ENCODE measurements at regions not wholly inside any gene's neighbourhood (a gene's known extent, or its start where the extent isn't known, plus 50 kb on each side); places are given as distances from the start of the nearest gene placed in this dataset.

DNA sequence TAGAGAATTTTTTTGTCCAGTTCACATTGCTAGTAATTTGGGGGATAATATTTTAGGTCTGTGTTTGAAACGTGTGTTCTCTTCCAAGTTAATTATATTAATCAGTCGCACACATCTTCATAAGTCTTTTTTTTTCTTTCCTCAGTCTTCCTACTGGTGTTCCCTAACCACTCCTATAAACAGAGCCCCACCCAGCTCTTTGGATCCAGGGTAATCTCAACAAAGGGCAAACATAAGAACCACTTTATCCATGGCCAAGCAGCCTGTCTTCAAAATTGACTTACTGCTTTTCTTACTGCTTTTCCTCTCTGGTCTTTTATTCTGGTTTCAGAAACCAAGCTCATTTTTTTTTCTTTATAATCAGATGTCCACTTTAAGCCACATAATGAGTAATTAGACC lies 266.8 kb upstream of the NECTIN3 start:
- TF ChIP-seq CEBPB (IDR thresholded peaks at IDR 0.05) (no peak), NFIC (IDR thresholded peaks at IDR 0.05) (no peak), RAD21 (IDR thresholded peaks at IDR 0.05; ENCODE audit: low read depth) (no peak), EP300 (IDR thresholded peaks at IDR 0.05; ENCODE audit: borderline replicate concordance) (no peak), YY1 (IDR thresholded peaks at IDR 0.05; ENCODE audit: low read depth) (no peak), TAF1 (IDR thresholded peaks at IDR 0.05; ENCODE audit: low read depth) (no peak), EGR1 (IDR thresholded peaks at IDR 0.05) (no peak), TEAD4 (IDR thresholded peaks at IDR 0.05) (no peak), ZBTB7A (IDR thresholded peaks at IDR 0.05; ENCODE audit: low read depth) (no peak), CREB1 (IDR thresholded peaks at IDR 0.05; ENCODE audit: low read depth) (no peak), TCF12 (IDR thresholded peaks at IDR 0.05; ENCODE audit: low read depth) (no peak), FOXM1 (IDR thresholded peaks at IDR 0.05; ENCODE audit: borderline replicate concordance, low read depth) (no peak)
- TF ChIP-seq, protein P1, sequence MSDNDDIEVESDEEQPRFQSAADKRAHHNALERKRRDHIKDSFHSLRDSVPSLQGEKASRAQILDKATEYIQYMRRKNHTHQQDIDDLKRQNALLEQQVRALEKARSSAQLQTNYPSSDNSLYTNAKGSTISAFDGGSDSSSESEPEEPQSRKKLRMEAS (IDR thresholded peaks at IDR 0.05), result no peak
- TF ChIP-seq, protein P2, sequence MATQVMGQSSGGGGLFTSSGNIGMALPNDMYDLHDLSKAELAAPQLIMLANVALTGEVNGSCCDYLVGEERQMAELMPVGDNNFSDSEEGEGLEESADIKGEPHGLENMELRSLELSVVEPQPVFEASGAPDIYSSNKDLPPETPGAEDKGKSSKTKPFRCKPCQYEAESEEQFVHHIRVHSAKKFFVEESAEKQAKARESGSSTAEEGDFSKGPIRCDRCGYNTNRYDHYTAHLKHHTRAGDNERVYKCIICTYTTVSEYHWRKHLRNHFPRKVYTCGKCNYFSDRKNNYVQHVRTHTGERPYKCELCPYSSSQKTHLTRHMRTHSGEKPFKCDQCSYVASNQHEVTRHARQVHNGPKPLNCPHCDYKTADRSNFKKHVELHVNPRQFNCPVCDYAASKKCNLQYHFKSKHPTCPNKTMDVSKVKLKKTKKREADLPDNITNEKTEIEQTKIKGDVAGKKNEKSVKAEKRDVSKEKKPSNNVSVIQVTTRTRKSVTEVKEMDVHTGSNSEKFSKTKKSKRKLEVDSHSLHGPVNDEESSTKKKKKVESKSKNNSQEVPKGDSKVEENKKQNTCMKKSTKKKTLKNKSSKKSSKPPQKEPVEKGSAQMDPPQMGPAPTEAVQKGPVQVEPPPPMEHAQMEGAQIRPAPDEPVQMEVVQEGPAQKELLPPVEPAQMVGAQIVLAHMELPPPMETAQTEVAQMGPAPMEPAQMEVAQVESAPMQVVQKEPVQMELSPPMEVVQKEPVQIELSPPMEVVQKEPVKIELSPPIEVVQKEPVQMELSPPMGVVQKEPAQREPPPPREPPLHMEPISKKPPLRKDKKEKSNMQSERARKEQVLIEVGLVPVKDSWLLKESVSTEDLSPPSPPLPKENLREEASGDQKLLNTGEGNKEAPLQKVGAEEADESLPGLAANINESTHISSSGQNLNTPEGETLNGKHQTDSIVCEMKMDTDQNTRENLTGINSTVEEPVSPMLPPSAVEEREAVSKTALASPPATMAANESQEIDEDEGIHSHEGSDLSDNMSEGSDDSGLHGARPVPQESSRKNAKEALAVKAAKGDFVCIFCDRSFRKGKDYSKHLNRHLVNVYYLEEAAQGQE (IDR thresholded peaks at IDR 0.05; ENCODE audit: low read depth), result no peak
- TF ChIP-seq, protein P3, sequence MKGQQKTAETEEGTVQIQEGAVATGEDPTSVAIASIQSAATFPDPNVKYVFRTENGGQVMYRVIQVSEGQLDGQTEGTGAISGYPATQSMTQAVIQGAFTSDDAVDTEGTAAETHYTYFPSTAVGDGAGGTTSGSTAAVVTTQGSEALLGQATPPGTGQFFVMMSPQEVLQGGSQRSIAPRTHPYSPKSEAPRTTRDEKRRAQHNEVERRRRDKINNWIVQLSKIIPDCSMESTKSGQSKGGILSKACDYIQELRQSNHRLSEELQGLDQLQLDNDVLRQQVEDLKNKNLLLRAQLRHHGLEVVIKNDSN (IDR thresholded peaks at IDR 0.05), result no peak

DNA sequence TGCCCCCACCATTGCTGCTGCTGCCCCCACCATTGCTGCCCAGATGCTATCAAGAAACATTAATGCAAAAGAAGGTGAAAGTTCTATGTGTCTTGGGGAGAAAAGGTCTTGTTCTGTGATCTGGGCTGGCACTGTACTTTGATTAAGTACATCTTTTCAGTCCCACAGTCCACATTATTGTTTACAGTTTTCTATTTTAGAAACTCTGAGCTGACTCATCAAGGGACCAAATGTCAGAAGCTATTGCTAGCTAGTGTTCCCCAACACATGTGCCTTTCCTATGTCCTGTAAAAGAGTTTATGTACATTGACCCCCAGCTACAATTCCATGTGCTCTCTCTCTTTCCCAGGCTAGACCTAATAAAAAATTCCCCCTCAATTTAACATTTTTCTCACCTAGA lies 264.7 kb upstream of the NECTIN3 start:
- TF ChIP-seq EGR1 (IDR thresholded peaks at IDR 0.05), result no peak
- no peak for TF ChIP-seq TEAD4 (IDR thresholded peaks at IDR 0.05)

DNA sequence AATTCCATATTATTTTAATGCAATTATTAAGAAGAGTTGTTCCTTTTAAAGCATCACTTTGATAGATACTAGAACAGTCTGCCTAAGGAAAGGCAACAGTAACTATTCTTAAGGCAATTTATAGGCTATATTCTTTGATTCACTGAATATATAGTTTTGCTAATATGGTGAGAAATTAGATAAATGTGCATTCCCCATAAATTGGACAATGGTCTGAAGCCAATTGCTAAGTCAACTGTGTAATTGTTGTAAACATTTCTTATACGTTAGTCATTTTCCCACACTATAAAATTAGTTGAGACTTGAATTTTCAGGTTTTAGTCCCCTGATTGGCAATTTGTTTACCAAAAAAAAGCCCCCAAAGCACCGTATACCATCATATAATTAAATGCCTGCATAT lies 263.0 kb upstream of the NECTIN3 start:
- TF ChIP-seq CREB1 (IDR thresholded peaks at IDR 0.05; ENCODE audit: low read depth), result no peak
- TF ChIP-seq FOXM1 (IDR thresholded peaks at IDR 0.05; ENCODE audit: borderline replicate concordance, low read depth), result no peak
- TF ChIP-seq EP300 (IDR thresholded peaks at IDR 0.05; ENCODE audit: borderline replicate concordance), result no peak
- TF ChIP-seq CEBPB (IDR thresholded peaks at IDR 0.05), result no peak
- TF ChIP-seq ZBTB7A (IDR thresholded peaks at IDR 0.05; ENCODE audit: low read depth), result no peak
- TF ChIP-seq, protein P3 (IDR thresholded peaks at IDR 0.05), result no peak
- no peak for TF ChIP-seq EGR1 (IDR thresholded peaks at IDR 0.05)
- TF ChIP-seq TCF12 (IDR thresholded peaks at IDR 0.05; ENCODE audit: low read depth), result no peak
- TF ChIP-seq TAF1 (IDR thresholded peaks at IDR 0.05; ENCODE audit: low read depth), result no peak
- TF ChIP-seq TEAD4 (IDR thresholded peaks at IDR 0.05), result no peak
- TF ChIP-seq, protein P1 (IDR thresholded peaks at IDR 0.05), result no peak
- TF ChIP-seq YY1 (IDR thresholded peaks at IDR 0.05; ENCODE audit: low read depth), result no peak
- TF ChIP-seq RAD21 (IDR thresholded peaks at IDR 0.05; ENCODE audit: low read depth), result no peak
- TF ChIP-seq, protein P2 (IDR thresholded peaks at IDR 0.05; ENCODE audit: low read depth), result no peak
- TF ChIP-seq NFIC (IDR thresholded peaks at IDR 0.05), result no peak

DNA sequence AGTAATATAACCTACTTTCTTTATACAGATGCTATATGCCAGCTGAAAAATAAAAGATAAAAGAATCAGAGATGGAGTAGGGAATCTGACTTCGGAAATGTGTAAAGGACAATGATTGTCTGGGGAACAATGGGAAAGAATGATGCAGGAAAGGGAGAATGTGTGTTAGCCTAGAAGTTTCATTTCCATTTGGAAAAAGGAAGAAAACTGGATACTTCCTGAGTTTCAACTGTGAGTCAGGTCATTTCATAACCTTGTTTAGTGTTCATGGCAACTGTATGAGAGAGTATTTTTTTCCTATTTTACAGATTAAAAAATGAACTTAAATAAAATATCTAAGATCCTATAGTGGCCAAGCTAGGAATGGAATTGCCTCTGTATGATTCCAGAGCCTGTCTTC lies 261.3 kb upstream of the NECTIN3 start:
- TF ChIP-seq, protein P1 (IDR thresholded peaks at IDR 0.05), result no peak
- TF ChIP-seq, protein P2 (IDR thresholded peaks at IDR 0.05; ENCODE audit: low read depth), result no peak
- TF ChIP-seq RAD21 (IDR thresholded peaks at IDR 0.05; ENCODE audit: low read depth) (no peak), YY1 (IDR thresholded peaks at IDR 0.05; ENCODE audit: low read depth) (no peak), CEBPB (IDR thresholded peaks at IDR 0.05) (no peak), EGR1 (IDR thresholded peaks at IDR 0.05) (no peak), FOXM1 (IDR thresholded peaks at IDR 0.05; ENCODE audit: borderline replicate concordance, low read depth) (no peak)

DNA sequence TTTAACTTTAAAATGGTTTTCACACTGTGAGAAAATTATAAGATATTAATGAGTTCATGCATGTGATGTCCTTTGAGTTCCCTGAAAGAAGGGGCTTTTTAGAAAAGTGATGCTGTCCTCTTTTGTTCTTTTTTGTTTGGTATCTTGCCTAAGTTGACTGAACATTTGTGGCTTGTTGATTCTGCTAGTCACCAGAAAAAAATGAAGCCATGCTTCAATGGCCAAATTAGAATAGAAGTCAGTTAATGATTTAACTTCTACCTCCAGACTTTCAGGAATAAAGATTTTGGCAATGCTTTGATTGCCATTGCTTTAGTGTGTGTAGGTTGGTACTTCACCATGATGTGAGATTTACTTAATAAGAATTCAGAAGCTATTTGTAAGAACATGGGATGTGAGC lies 260.6 kb upstream of the NECTIN3 start:
- no peak for TF ChIP-seq CREB1 (IDR thresholded peaks at IDR 0.05; ENCODE audit: low read depth)
- no peak for TF ChIP-seq TEAD4 (IDR thresholded peaks at IDR 0.05)
- no peak for TF ChIP-seq EP300 (IDR thresholded peaks at IDR 0.05; ENCODE audit: borderline replicate concordance)
- TF ChIP-seq, protein P3 (IDR thresholded peaks at IDR 0.05), result no peak
- TF ChIP-seq YY1 (IDR thresholded peaks at IDR 0.05; ENCODE audit: low read depth), result no peak
- TF ChIP-seq ZBTB7A (IDR thresholded peaks at IDR 0.05; ENCODE audit: low read depth), result no peak
- TF ChIP-seq, protein P1 (IDR thresholded peaks at IDR 0.05), result no peak
- TF ChIP-seq FOXM1 (IDR thresholded peaks at IDR 0.05; ENCODE audit: borderline replicate concordance, low read depth), result no peak
- TF ChIP-seq TAF1 (IDR thresholded peaks at IDR 0.05; ENCODE audit: low read depth), result no peak
- TF ChIP-seq NFIC (IDR thresholded peaks at IDR 0.05), result no peak
- TF ChIP-seq, protein P2 (IDR thresholded peaks at IDR 0.05; ENCODE audit: low read depth), result no peak
- no peak for TF ChIP-seq TCF12 (IDR thresholded peaks at IDR 0.05; ENCODE audit: low read depth)
- TF ChIP-seq RAD21 (IDR thresholded peaks at IDR 0.05; ENCODE audit: low read depth), result no peak
- TF ChIP-seq CEBPB (IDR thresholded peaks at IDR 0.05), result no peak
- no peak for TF ChIP-seq EGR1 (IDR thresholded peaks at IDR 0.05)

All from Ishikawa (cell line).